ENCODE measurements at regions not wholly inside any gene's neighbourhood (a gene's known extent, or its start where the extent isn't known, plus 50 kb on each side); places are given as distances from the start of the nearest gene placed in this dataset.

GRCh38 chr5:3313569-3313968 is 282.1 kb upstream of the IRX1 start:
- TF ChIP-seq USF1 (CRISPR knock-in tag; IDR thresholded peaks at IDR 0.05) (no peak), E2F4 (CRISPR knock-in tag; IDR thresholded peaks at IDR 0.05; ENCODE audit: borderline replicate concordance, low read depth) (no peak), ETV6 (CRISPR knock-in tag; IDR thresholded peaks at IDR 0.05) (no peak), ZNF263 (CRISPR knock-in tag; IDR thresholded peaks at IDR 0.05; ENCODE audit: low read depth) (no peak), ZNF138 (CRISPR knock-in tag; conservative IDR thresholded peaks at IDR 0.05) (no peak), HMGA2 (CRISPR knock-in tag; IDR thresholded peaks at IDR 0.05) (no peak), ZBTB21 (CRISPR knock-in tag; IDR thresholded peaks at IDR 0.05; ENCODE audit: borderline replicate concordance) (no peak), FOXJ3 (CRISPR knock-in tag; IDR thresholded peaks at IDR 0.05; ENCODE audit: borderline replicate concordance) (no peak), HMGXB4 (CRISPR knock-in tag; IDR thresholded peaks at IDR 0.05) (no peak), ZNF425 (CRISPR knock-in tag; conservative IDR thresholded peaks at IDR 0.05) (no peak), RORB (CRISPR knock-in tag; IDR thresholded peaks at IDR 0.05) (no peak), ZNF121 (CRISPR knock-in tag; IDR thresholded peaks at IDR 0.05) (no peak), TCF7 (CRISPR knock-in tag; IDR thresholded peaks at IDR 0.05; ENCODE audit: low read depth) (no peak), ZBTB43 (CRISPR knock-in tag; IDR thresholded peaks at IDR 0.05) (no peak)
- Mint-ChIP-seq H3K27me3 (ENCODE audit: low read depth) (no peaks in the 10 kb centered on the region; the same call in 1 of the 2 replicates), H3K36me3 (0 out of 2 replicates have a peak, but pooled peaks cover 5% of the 10 kb centered on the region), H3K4me3 (no peak overlapping the region), H3K27ac (no peak overlapping the region), H3K9me3 (peaks cover 22% of the 10 kb centered on the region), H3K4me1 (no peaks in the 10 kb centered on the region)
- POLR2A ChIA-PET = no interaction called here
- ATAC-seq = no peak
- CTCF ChIA-PET = no interaction called here
- DNase-seq (ENCODE audit: low spot score) = no peak

GRCh38 chr5:3312299-3312698 is 283.3 kb upstream of the IRX1 start:
- ATAC-seq (no peak), DNase-seq (ENCODE audit: low spot score) (no peak)
- POLR2A ChIA-PET = no interaction called here
- CTCF ChIA-PET = no interaction called here
- Mint-ChIP-seq H3K4me1 (no peaks in the 10 kb centered on the region), H3K27me3 (ENCODE audit: low read depth) (no peaks in the 10 kb centered on the region; the same call in 1 of the 2 replicates), H3K36me3 (0 out of 2 replicates have a peak, but pooled peaks cover 5% of the 10 kb centered on the region), H3K9me3 (peaks cover 22% of the 10 kb centered on the region), H3K27ac (no peak overlapping the region), H3K4me3 (no peak overlapping the region)
- no peak for TF ChIP-seq ZMAT4 (CRISPR knock-in tag; IDR thresholded peaks at IDR 0.05)
- TF ChIP-seq ETV6 (CRISPR knock-in tag; IDR thresholded peaks at IDR 0.05) = no peak
- TF ChIP-seq ERG (CRISPR knock-in tag; IDR thresholded peaks at IDR 0.05) = no peak
- TF ChIP-seq OVOL2 (CRISPR knock-in tag; IDR thresholded peaks at IDR 0.05; ENCODE audit: borderline replicate concordance) = no peak
- TF ChIP-seq SOX15 (CRISPR knock-in tag; IDR thresholded peaks at IDR 0.05) = no peak
- no peak for TF ChIP-seq ZNF219 (CRISPR knock-in tag; IDR thresholded peaks at IDR 0.05; ENCODE audit: borderline replicate concordance)
- no peak for TF ChIP-seq STAT6 (CRISPR knock-in tag; conservative IDR thresholded peaks at IDR 0.05; ENCODE audit: low read depth)
- no peak for TF ChIP-seq ATF1 (CRISPR knock-in tag; IDR thresholded peaks at IDR 0.05)
- TF ChIP-seq GTF2I (CRISPR knock-in tag; conservative IDR thresholded peaks at IDR 0.05) = no peak
- no peak for TF ChIP-seq ZNF317 (CRISPR knock-in tag; IDR thresholded peaks at IDR 0.05; ENCODE audit: borderline replicate concordance, low read depth)
- TF ChIP-seq TCF7 (CRISPR knock-in tag; IDR thresholded peaks at IDR 0.05; ENCODE audit: low read depth) = no peak
- no peak for TF ChIP-seq ATF3 (CRISPR knock-in tag; conservative IDR thresholded peaks at IDR 0.05)

All from WTC11 (cell line).